ENCODE measurements at regions not wholly inside any gene's neighbourhood (a gene's known extent, or its start where the extent isn't known, plus 50 kb on each side); places are given as distances from the start of the nearest gene placed in this dataset.

GRCh38 chr10:111923032-111923431, 260.5 kb downstream of the GPAM start:
- Histone ChIP-seq H3K18ac (ENCODE audit: low read depth, low read length) (no peak overlapping the region), H2AK5ac (ENCODE audit: low read depth, low read length) (no peak overlapping the region), H4K91ac (ENCODE audit: insufficient read depth, low read depth, low read length) (no peak overlapping the region), H4K8ac (ENCODE audit: low read depth in 2 of 2, low read length in 2 of 2) (no peak overlapping the region), H3K56ac (ENCODE audit: extremely low read depth, insufficient read depth, low read length) (no peak overlapping the region), H3K4me2 (ENCODE audit: low read depth, low read length) (no peak overlapping the region), H3K14ac (replicated peaks; ENCODE audit: low read depth, low read length) (no peak overlapping the region), H4K20me1 (ENCODE audit: insufficient read depth, low read length) (no peaks in the 10 kb centered on the region), H2BK20ac (ENCODE audit: low read depth, low read length) (no peak overlapping the region), H3K4ac (ENCODE audit: low read depth, low read length) (no peak overlapping the region), H3K9ac (ENCODE audit: low read depth, low read length) (no peak overlapping the region), H3K4me1 (ENCODE audit: control insufficient read depth, insufficient read depth, low read length) (no peaks in the 10 kb centered on the region), H3K9me3 (ENCODE audit: control insufficient read depth, insufficient read depth, low read length) (peaks cover 13% of the 10 kb centered on the region), H3K23ac (ENCODE audit: low read depth, low read length) (no peak overlapping the region), H4K5ac (ENCODE audit: low read depth, low read length) (no peak overlapping the region), H2AFZ (replicated peaks; ENCODE audit: low read length, poor library complexity) (no peak overlapping the region), H2BK5ac (ENCODE audit: low read depth, low read length, poor library complexity, severe bottlenecking) (no peak overlapping the region), H2BK15ac (ENCODE audit: low read depth, low read length) (no peak overlapping the region), H3K36me3 (ENCODE audit: control insufficient read depth, insufficient read depth, low read length) (no peaks in the 10 kb centered on the region), H3K9me1 (ENCODE audit: insufficient read depth, low read length) (no peaks in the 10 kb centered on the region), H2BK120ac (ENCODE audit: low read depth, low read length) (no peak overlapping the region), H2AK9ac (replicated peaks; ENCODE audit: low read depth, low read length, poor library complexity) (no peak overlapping the region), H3K27me3 (ENCODE audit: control insufficient read depth, insufficient read depth, low read length) (no peaks in the 10 kb centered on the region), H3K27ac (ENCODE audit: insufficient read depth, low read length) (no peak overlapping the region), H3K4me3 (ENCODE audit: insufficient read depth, low read depth, low read length) (no peak overlapping the region), H3K79me1 (ENCODE audit: low read depth in 1 of 2, low read length in 2 of 2) (no peaks in the 10 kb centered on the region)
- WGBS, 2 experiments (ENCODE audit: extremely low coverage in 2 of 2, insufficient read length in 1 of 2), result no CpG with 5 or more reads among the region's 1 CpG
- ChIA-PET POLR2A (ENCODE audit: unreplicated experiment) (no interaction called here), CTCF (no interaction called here)
- in situ Hi-C loops (cut with MboI; ENCODE audit: low sequenced_read_pairs), result no loop called here
- dilution Hi-C loops (cut with HindIII; ENCODE audit: low sequenced_read_pairs, unreplicated experiment), result no loop called here
- no TSS peak for BruUV-seq (replicated peaks)
- no peak for ATAC-seq (ENCODE audit: low read depth)
- intact Hi-C loops (cut with micrococcal nuclease), result no loop called here
- TF ChIP-seq FOS (IDR thresholded peaks at IDR 0.05; ENCODE audit: low read depth, low read length), result no peak
- no peak for TF ChIP-seq CHD1 (IDR thresholded peaks at IDR 0.05; ENCODE audit: low read depth, low read length)
- TF ChIP-seq RAD21 (IDR thresholded peaks at IDR 0.05; ENCODE audit: low read length), result no peak
- TF ChIP-seq USF2 (IDR thresholded peaks at IDR 0.05; ENCODE audit: low read depth, low read length), result no peak
- TF ChIP-seq CEBPB (IDR thresholded peaks at IDR 0.05; ENCODE audit: low read depth, low read length), result no peak
- TF ChIP-seq RCOR1 (IDR thresholded peaks at IDR 0.05; ENCODE audit: insufficient replicate concordance, low read length), result no peak
- TF ChIP-seq MAZ (IDR thresholded peaks at IDR 0.05; ENCODE audit: borderline replicate concordance, low read depth, low read length), result no peak
- no peak for TF ChIP-seq NFE2L2 (IDR thresholded peaks at IDR 0.05; ENCODE audit: low read depth, low read length)
- TF ChIP-seq MAFK (IDR thresholded peaks at IDR 0.05; ENCODE audit: low read depth, low read length), result no peak
- no peak for TF ChIP-seq POLR2A (IDR thresholded peaks at IDR 0.05; ENCODE audit: low read depth, low read length)
- no peak for TF ChIP-seq MXI1 (IDR thresholded peaks at IDR 0.05; ENCODE audit: borderline replicate concordance, low read depth, low read length)
- TF ChIP-seq SMC3 (IDR thresholded peaks at IDR 0.05; ENCODE audit: low read depth, low read length), result no peak
- no peak for TF ChIP-seq RFX5 (IDR thresholded peaks at IDR 0.05; ENCODE audit: low read depth, low read length)
- DNase-seq, result no peak
